HCT116 (cell line): ENCODE measurements at regions not wholly inside any gene's neighbourhood (a gene's known extent, or its start where the extent isn't known, plus 50 kb on each side); places are given as distances from the start of the nearest gene placed in this dataset.

Experiments used
- ATAC-seq: fragments of 200-7000 bp; cut with Tn5 transposase; 2 replicates; pipeline ENCODE4 v1.9.1; 2020; ENCODE audit warnings: mild to moderate bottlenecking, moderate library complexity
- BruUV-seq: library from RNA; stranded (reverse); fragments of 400-500 nt; replicated peaks from 2 replicates; lab custom pipeline; 2021; lab: Mats Ljungman, UMichigan
- CTCF ChIA-PET: fragments of 300-600 bp; sonication (Branson Sonifier 250); formaldehyde crosslinking; loops from one replicate; lab custom pipeline; 2021; ENCODE audit warnings: antibody characterized with exemption; lab: Charles Lee
- POLR2A ChIA-PET: fragments of 300-600, 350-600 bp; sonication (Branson Sonifier 250); formaldehyde crosslinking; loops from one replicate; lab custom pipeline; 2021; ENCODE audit warnings: antibody characterized with exemption; lab: Charles Lee
- RAD21 ChIA-PET, 2 experiments: fragments of 300-600 bp; sonication (Branson Sonifier 250); formaldehyde crosslinking; loops; one replicate each; lab custom pipeline; 2023; ENCODE audit warnings: low total read pairs in 2 of 2; ENCODE audit not compliant: uncharacterized antibody in 2 of 2, unreplicated experiment in 2 of 2, low non-redundant PET in 1 of 2; lab: Charles Lee
- DNase-seq: peaks from one replicate; pipeline ENCODE4 v3.0.0-alpha.2; 2010; ENCODE audit warnings: low read depth, low spot score
- H2AFZ ChIP-seq: fragments of 200-600 bp; shearing (Covaris generic), sonication (generic); 2 replicates; pipeline ENCODE4 v1.6.1; 2017; ENCODE audit warnings: low read depth, mixed run types, mixed read lengths, antibody characterized with exemption, low read length; ENCODE audit not compliant: poor library complexity, severe bottlenecking
- H3K27ac ChIP-seq: 2 replicates; pipeline ENCODE4 v1.5.1; 2012; ENCODE audit warnings: low read depth, low read length
- H3K27me3 ChIP-seq: fragments of 200-600 bp; sonication (generic); 2 replicates; pipeline ENCODE4 v1.6.1; 2016; ENCODE audit warnings: mixed run types, low read length, mixed read lengths; ENCODE audit not compliant: insufficient read depth
- H3K36me3 ChIP-seq, 2 experiments: fragments of 200-500 bp in 1 of 2; fragments of 200-600 bp in 1 of 2; sonication (Bioruptor generic) in 1 of 2; sonication (generic) in 1 of 2; 2 replicates each; pipeline versions ENCODE4 v1.5.1 to v1.6.1; 2014 to 2016; ENCODE audit warnings: low read length in 2 of 2, inconsistent platforms in 1 of 2, mixed read lengths in 1 of 2, mixed run types in 1 of 2; ENCODE audit not compliant: insufficient read depth in 2 of 2, control insufficient read depth in 1 of 2
- H3K4me1 ChIP-seq, 2 experiments: fragments of 200-600 bp in 1 of 2; sonication (generic) in 1 of 2; 2 replicates each; pipeline versions ENCODE4 v1.5.1 to v1.6.1; 2012 to 2017; ENCODE audit warnings: low read length in 2 of 2, inconsistent platforms in 1 of 2, mild to moderate bottlenecking in 1 of 2, mixed read lengths in 1 of 2, mixed run types in 1 of 2, moderate library complexity in 1 of 2; ENCODE audit not compliant: insufficient read depth in 2 of 2, control insufficient read depth in 1 of 2
- H3K4me2 ChIP-seq: fragments of 200-600 bp; sonication (generic); 2 replicates; pipeline ENCODE4 v1.6.1; 2017; ENCODE audit warnings: mixed run types, low read length, mixed read lengths
- H3K4me3 ChIP-seq, 2 experiments: fragments of 200-600 bp in 1 of 2; sonication (generic) in 1 of 2; replicated peaks in 1 of 2; 2 replicates each; pipeline ENCODE4 v1.5.1; 2011 to 2016; ENCODE audit warnings: low read length in 2 of 2, control low read depth in 1 of 2, low read depth in 1 of 2, mild to moderate bottlenecking in 1 of 2, mixed read lengths in 1 of 2, mixed run types in 1 of 2
- H3K79me2 ChIP-seq: fragments of 200-600 bp; sonication (generic); 2 replicates; pipeline ENCODE4 v1.6.1; 2017; ENCODE audit warnings: mild to moderate bottlenecking, mixed run types, low read length, moderate library complexity, mixed read lengths; ENCODE audit not compliant: insufficient read depth
- H3K9ac ChIP-seq: fragments of 200-600 bp; sonication (generic); 2 replicates; pipeline ENCODE4 v1.6.1; 2016; ENCODE audit warnings: low read length, mixed read lengths
- H3K9me2 ChIP-seq: fragments of 200-600 bp; sonication (generic), shearing (Covaris generic); 2 replicates; pipeline ENCODE4 v1.6.1; 2017; ENCODE audit warnings: mixed run types, mild to moderate bottlenecking, moderate library complexity; ENCODE audit not compliant: insufficient read depth
- H3K9me3 ChIP-seq, 2 experiments: fragments of 200-500 bp in 1 of 2; fragments of 200-600 bp in 1 of 2; sonication (Bioruptor generic) in 1 of 2; sonication (generic) in 1 of 2; 2 replicates each; pipeline ENCODE4 v1.6.1; 2014 to 2017; ENCODE audit warnings: low read length in 2 of 2, mixed read lengths in 2 of 2, inconsistent platforms in 1 of 2, low read depth in 1 of 2, mild to moderate bottlenecking in 1 of 2, mixed run types in 1 of 2, moderate library complexity in 1 of 2; ENCODE audit not compliant: control insufficient read depth in 1 of 2, insufficient read depth in 1 of 2
- H4K20me1 ChIP-seq: fragments of 200-600 bp; sonication (generic), shearing (Covaris generic); 2 replicates; pipeline ENCODE4 v1.6.1; 2017; ENCODE audit warnings: mixed run types, mild to moderate bottlenecking, moderate library complexity; ENCODE audit not compliant: insufficient read depth
- CTCF ChIP-seq, 3 experiments: fragments of 200-600 bp in 1 of 3; sonication (generic) in 1 of 3; IDR thresholded peaks in 2 of 3; conservative IDR thresholded peaks in 1 of 3; 2 replicates each; pipeline ENCODE4 v1.5.1; 2012 to 2017; ENCODE audit warnings: low read depth in 2 of 3, low read length in 2 of 3, antibody characterized with exemption in 1 of 3, borderline replicate concordance in 1 of 3, control low read depth in 1 of 3, mild to moderate bottlenecking in 1 of 3, mixed read lengths in 1 of 3, mixed run types in 1 of 3, moderate library complexity in 1 of 3; ENCODE audit not compliant: insufficient read depth in 1 of 3
- EGR1 ChIP-seq: IDR thresholded peaks from 2 replicates; pipeline ENCODE4 v1.6.1; 2012; ENCODE audit warnings: low read depth
- ELF1 ChIP-seq: IDR thresholded peaks from 2 replicates; pipeline ENCODE4 v1.6.1; 2012; ENCODE audit warnings: low read depth, borderline replicate concordance
- EZH2 ChIP-seq: fragments of 200-600 bp; sonication (generic); IDR thresholded peaks from 2 replicates; pipeline ENCODE4 v1.6.1; 2017; ENCODE audit warnings: antibody characterized with exemption, mixed run types
- FOSL1 ChIP-seq: IDR thresholded peaks from 2 replicates; pipeline ENCODE4 v1.6.1; 2012; ENCODE audit warnings: low read depth
- POLR2AphosphoS5 ChIP-seq: IDR thresholded peaks from 2 replicates; pipeline ENCODE4 v1.6.1; 2011; ENCODE audit warnings: mild to moderate bottlenecking, low read depth, low read length, moderate library complexity
- RAD21 ChIP-seq: IDR thresholded peaks from 2 replicates; pipeline ENCODE4 v1.6.1; 2012; ENCODE audit warnings: low read depth, mild to moderate bottlenecking
- REST ChIP-seq: IDR thresholded peaks from 2 replicates; pipeline ENCODE4 v1.6.1; 2012; ENCODE audit warnings: low read depth
- SIN3A ChIP-seq: IDR thresholded peaks from 2 replicates; pipeline ENCODE4 v1.6.1; 2012; ENCODE audit warnings: low read depth
- SRF ChIP-seq: IDR thresholded peaks from 2 replicates; pipeline ENCODE4 v1.6.1; 2012; ENCODE audit warnings: low read depth
- YY1 ChIP-seq: IDR thresholded peaks from 2 replicates; pipeline ENCODE4 v1.6.1; 2011; ENCODE audit warnings: low read length, low read depth, moderate library complexity, mild to moderate bottlenecking; ENCODE audit not compliant: insufficient replicate concordance; ENCODE audit errors: extremely low read depth
- ZFX ChIP-seq: fragments of 450-650 bp; IDR thresholded peaks from 2 replicates; pipeline ENCODE4 v1.6.1; 2017
- intact Hi-C: fragments of 100-400 bp; cut with micrococcal nuclease; formaldehyde crosslinking; loops from 2 replicates; pipeline ENCODE4 v1.10.0; 2022

- H3K4me2 ChIP-seq, result no peak overlapping the region
- H3K36me3 ChIP-seq, result no peaks in the 10 kb centered on the region
- ChIA-PET CTCF (no interaction called here), RAD21 (no interaction called here), POLR2A (no interaction called here)
- H3K9me3 ChIP-seq, result no peaks in the 10 kb centered on the region
- no peak for DNase-seq
- H3K79me2 ChIP-seq, result no peaks in the 10 kb centered on the region
- no peaks in the 10 kb centered on the region for H3K9me2 ChIP-seq
- TF ChIP-seq RAD21 (no peak), EGR1 (no peak), YY1 (no peak)
- H3K27ac ChIP-seq, result no peak overlapping the region
- no peaks in the 10 kb centered on the region for H3K27me3 ChIP-seq
- no peaks in the 10 kb centered on the region for H4K20me1 ChIP-seq
- H3K4me3 ChIP-seq, result no peak overlapping the region
- ATAC-seq, result no peak
- intact Hi-C loops, result no loop called here
- BruUV-seq, result no TSS peak
- no peak overlapping the region for H3K9ac ChIP-seq
- no peak overlapping the region for H2AFZ ChIP-seq
- no peaks in the 10 kb centered on the region for H3K4me1 ChIP-seq
These were observed 305.7 kb upstream of the TNC start for GRCh38 chr9:115423646-115424045.

- DNase-seq (no peak), ATAC-seq (no peak)
- Histone ChIP-seq H3K36me3 (no peaks in the 10 kb centered on the region), H3K27me3 (no peaks in the 10 kb centered on the region), H4K20me1 (no peaks in the 10 kb centered on the region), H3K4me3 (no peak overlapping the region), H3K9me3 (no peaks in the 10 kb centered on the region), H3K27ac (no peak overlapping the region), H2AFZ (no peak overlapping the region), H3K4me2 (no peak overlapping the region), H3K4me1 (no peaks in the 10 kb centered on the region), H3K9me2 (no peaks in the 10 kb centered on the region), H3K9ac (no peak overlapping the region), H3K79me2 (no peaks in the 10 kb centered on the region)
- intact Hi-C loops, result no loop called here
- RAD21 ChIA-PET, result no interaction called here
- no TSS peak for BruUV-seq
- CTCF ChIA-PET, result no interaction called here
- TF ChIP-seq CTCF (IDR thresholded peaks at IDR 0.05 in 2 of 3, conservative IDR thresholded peaks at IDR 0.05 in 1 of 3; ENCODE audit: borderline replicate concordance in 1 of 3, insufficient read depth in 1 of 3, low read depth in 2 of 3, low read length in 2 of 3), result no peak
- TF ChIP-seq ZFX, result no peak
- no peak for TF ChIP-seq FOSL1
- no peak for TF ChIP-seq ELF1
- TF ChIP-seq SIN3A, result no peak
- TF ChIP-seq POLR2AphosphoS5, result no peak
- no peak for TF ChIP-seq EGR1
- TF ChIP-seq EZH2, result no peak
- TF ChIP-seq SRF, result no peak
- TF ChIP-seq REST, result no peak
- POLR2A ChIA-PET, result no interaction called here
These were observed 307.6 kb upstream of the TNC start for GRCh38 chr9:115425601-115426000.
